ENCODE measurements at regions not wholly inside any gene's neighbourhood (a gene's known extent, or its start where the extent isn't known, plus 50 kb on each side); places are given as distances from the start of the nearest gene placed in this dataset.

DNA sequence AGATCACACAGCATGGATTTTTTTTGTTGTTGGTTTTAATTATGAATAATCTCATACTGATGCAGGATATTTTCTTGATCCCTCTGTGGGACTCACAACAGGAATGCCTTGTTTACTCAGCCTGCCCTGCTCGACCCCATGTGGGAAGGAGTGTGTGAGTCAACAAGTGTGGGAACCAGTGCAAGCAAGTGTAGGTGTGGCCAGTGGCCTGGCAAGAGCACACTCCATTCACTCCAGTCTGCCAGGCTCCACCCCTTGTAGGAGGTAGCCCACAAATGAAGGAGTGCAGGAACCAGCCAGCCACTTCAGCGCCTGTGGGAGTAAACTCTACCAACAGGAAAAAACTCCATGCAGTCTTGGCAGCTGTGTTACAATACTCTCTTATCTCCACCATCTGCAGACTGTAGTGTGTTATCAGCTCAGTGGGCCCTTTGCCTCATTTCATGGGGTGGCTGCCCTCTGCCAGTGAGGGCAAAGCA lies 393.6 kb downstream of the OTOL1 start:
- no peaks in the 10 kb centered on the region for H3K27me3 ChIP-seq (ENCODE audit: control insufficient read depth, insufficient read depth, low read length)
- H3K4me1 ChIP-seq: no peaks in the 10 kb centered on the region
- H3K9me3 ChIP-seq (ENCODE audit: control insufficient read depth, low read length): no peaks in the 10 kb centered on the region
- H3K9ac ChIP-seq: no peak overlapping the region
- H3K4me3 ChIP-seq (ENCODE audit: low read depth, low read length): no peak overlapping the region
- no peak overlapping the region for H2AFZ ChIP-seq
- H3K36me3 ChIP-seq (ENCODE audit: control insufficient read depth, insufficient read depth, low read length): no peaks in the 10 kb centered on the region
- TF ChIP-seq, protein P1, sequence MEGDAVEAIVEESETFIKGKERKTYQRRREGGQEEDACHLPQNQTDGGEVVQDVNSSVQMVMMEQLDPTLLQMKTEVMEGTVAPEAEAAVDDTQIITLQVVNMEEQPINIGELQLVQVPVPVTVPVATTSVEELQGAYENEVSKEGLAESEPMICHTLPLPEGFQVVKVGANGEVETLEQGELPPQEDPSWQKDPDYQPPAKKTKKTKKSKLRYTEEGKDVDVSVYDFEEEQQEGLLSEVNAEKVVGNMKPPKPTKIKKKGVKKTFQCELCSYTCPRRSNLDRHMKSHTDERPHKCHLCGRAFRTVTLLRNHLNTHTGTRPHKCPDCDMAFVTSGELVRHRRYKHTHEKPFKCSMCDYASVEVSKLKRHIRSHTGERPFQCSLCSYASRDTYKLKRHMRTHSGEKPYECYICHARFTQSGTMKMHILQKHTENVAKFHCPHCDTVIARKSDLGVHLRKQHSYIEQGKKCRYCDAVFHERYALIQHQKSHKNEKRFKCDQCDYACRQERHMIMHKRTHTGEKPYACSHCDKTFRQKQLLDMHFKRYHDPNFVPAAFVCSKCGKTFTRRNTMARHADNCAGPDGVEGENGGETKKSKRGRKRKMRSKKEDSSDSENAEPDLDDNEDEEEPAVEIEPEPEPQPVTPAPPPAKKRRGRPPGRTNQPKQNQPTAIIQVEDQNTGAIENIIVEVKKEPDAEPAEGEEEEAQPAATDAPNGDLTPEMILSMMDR (IDR thresholded peaks at IDR 0.05): no peak
- H3K79me2 ChIP-seq: no peaks in the 10 kb centered on the region
- no peak overlapping the region for H3K27ac ChIP-seq
- H3K4me2 ChIP-seq (ENCODE audit: low read length): no peak overlapping the region

DNA sequence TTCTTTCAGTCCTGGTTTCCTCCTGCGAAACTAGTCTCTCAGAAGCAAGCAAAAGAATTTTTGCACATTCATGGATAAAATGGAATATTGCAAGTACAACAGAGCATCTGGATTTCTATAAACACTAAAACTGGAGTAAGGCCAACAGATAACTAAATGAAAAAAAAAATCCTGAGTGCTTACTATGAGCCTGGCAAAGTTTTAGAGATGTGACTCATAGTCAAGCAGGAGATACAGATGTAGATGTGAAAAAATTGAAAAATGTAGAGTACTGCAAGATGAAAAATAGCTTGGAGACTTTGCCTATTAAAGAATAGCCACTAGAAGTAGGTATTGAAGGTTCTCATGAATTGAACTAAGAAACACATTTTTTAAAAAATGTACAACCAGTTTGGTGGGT lies 397.4 kb downstream of the OTOL1 start:
- Histone ChIP-seq H3K4me1 (no peaks in the 10 kb centered on the region), H3K27ac (no peak overlapping the region), H3K4me3 (ENCODE audit: low read depth, low read length) (no peak overlapping the region), H3K4me2 (ENCODE audit: low read length) (no peak overlapping the region), H2AFZ (no peak overlapping the region), H3K79me2 (no peaks in the 10 kb centered on the region), H3K9me3 (ENCODE audit: control insufficient read depth, low read length) (no peaks in the 10 kb centered on the region), H3K9ac (no peak overlapping the region), H3K27me3 (ENCODE audit: control insufficient read depth, insufficient read depth, low read length) (no peaks in the 10 kb centered on the region), H3K36me3 (ENCODE audit: control insufficient read depth, insufficient read depth, low read length) (no peaks in the 10 kb centered on the region)
- TF ChIP-seq, protein P1 (IDR thresholded peaks at IDR 0.05): no peak

DNA sequence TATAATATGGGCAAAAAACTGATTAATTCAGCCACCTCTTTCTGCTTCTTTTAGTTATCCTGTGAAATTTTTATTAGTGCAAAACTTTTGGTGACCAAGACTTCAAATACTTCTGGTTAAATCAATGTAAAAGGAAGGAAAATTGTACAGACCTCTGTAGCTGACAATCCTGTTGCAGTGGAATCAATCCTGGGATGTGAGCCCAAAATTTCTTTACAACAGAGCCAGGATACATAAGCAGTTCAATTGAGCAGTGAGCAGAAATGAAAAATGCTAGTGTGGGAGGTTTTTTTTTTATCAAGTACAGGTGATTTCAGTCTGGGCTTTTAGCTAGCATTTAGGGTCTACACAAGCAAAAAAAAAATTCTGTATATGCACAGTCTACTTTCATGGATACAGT lies 398.0 kb downstream of the OTOL1 start:
- TF ChIP-seq, protein P1 (IDR thresholded peaks at IDR 0.05): no peak
- no peaks in the 10 kb centered on the region for H3K4me1 ChIP-seq
- no peak overlapping the region for H3K4me2 ChIP-seq (ENCODE audit: low read length)
- H3K27ac ChIP-seq: no peak overlapping the region
- H2AFZ ChIP-seq: no peak overlapping the region
- H3K36me3 ChIP-seq (ENCODE audit: control insufficient read depth, insufficient read depth, low read length): no peaks in the 10 kb centered on the region
- H3K79me2 ChIP-seq: no peaks in the 10 kb centered on the region
- no peak overlapping the region for H3K9ac ChIP-seq
- H3K4me3 ChIP-seq (ENCODE audit: low read depth, low read length): no peak overlapping the region
- H3K27me3 ChIP-seq (ENCODE audit: control insufficient read depth, insufficient read depth, low read length): no peaks in the 10 kb centered on the region
- no peaks in the 10 kb centered on the region for H3K9me3 ChIP-seq (ENCODE audit: control insufficient read depth, low read length)

DNA sequence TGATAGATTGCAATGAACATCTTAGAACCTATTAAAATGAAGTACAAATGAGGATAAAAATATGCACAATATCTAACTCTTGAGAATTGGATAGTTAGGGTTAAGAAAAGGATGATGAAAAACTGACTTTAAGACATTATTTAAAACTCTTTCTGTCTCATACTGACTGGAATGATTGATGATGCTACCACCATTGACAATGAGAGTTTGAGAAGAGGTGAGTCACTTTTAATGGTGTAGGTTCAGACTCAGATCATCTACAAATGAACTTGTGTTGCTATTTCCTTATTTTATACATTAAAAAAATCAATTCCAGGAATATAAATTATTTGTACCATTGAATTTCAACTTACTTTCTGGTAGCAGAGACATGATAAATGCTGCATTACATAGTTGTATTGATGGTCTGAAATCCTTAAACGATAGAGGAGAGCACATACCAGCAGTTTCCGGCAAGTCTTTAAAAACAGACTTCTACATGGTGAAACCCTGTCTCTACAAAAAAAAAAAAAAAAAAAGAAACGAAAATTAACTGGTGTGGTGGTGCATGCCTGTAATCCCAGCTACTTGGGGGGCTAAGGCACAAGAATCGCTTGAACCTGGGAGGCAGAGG lies 409.0 kb downstream of the OTOL1 start:
- Histone ChIP-seq H3K36me3 (ENCODE audit: control insufficient read depth, insufficient read depth, low read length) (no peaks in the 10 kb centered on the region), H3K4me2 (ENCODE audit: low read length) (no peak overlapping the region), H3K79me2 (no peaks in the 10 kb centered on the region), H3K4me3 (ENCODE audit: low read depth, low read length) (no peak overlapping the region), H3K4me1 (no peaks in the 10 kb centered on the region), H3K9ac (no peak overlapping the region), H3K9me3 (ENCODE audit: control insufficient read depth, low read length) (no peaks in the 10 kb centered on the region), H3K27ac (no peak overlapping the region), H3K27me3 (ENCODE audit: control insufficient read depth, insufficient read depth, low read length) (no peaks in the 10 kb centered on the region), H2AFZ (no peak overlapping the region)
- TF ChIP-seq, protein P1 (IDR thresholded peaks at IDR 0.05): no peak

DNA sequence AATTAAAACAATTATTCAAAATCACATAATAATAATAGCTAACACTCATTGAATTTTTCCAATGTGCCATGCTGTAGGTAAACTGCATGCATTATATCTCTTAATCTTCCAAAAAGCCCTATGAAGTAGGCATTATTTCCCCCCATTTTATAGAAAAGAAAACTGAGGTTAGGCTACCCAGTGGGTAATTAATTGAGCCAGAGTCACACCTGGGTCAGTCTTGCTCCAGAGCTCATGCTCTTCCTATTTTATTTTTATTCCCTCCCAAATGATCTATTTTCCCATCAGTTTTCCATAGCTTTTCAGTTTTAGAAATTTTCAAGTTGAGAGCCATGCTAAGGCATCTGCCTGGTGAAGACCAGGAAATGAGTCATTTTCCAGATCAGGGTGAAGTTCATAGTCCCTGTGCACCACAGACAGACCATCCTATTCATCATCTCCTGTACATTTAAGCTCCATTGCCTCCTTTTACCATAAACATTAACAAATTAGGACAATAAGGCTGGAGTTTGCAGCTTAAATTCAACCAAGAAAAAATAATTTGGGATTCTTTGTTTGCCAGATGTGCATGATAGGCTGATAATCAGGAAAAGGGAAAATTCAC lies 417.3 kb downstream of the OTOL1 start:
- Histone ChIP-seq H3K27ac (no peak overlapping the region), H2AFZ (no peak overlapping the region), H3K79me2 (no peaks in the 10 kb centered on the region), H3K4me1 (no peaks in the 10 kb centered on the region), H3K27me3 (ENCODE audit: control insufficient read depth, insufficient read depth, low read length) (no peaks in the 10 kb centered on the region), H3K4me2 (ENCODE audit: low read length) (no peak overlapping the region), H3K4me3 (ENCODE audit: low read depth, low read length) (no peak overlapping the region), H3K9ac (no peak overlapping the region), H3K9me3 (ENCODE audit: control insufficient read depth, low read length) (no peaks in the 10 kb centered on the region), H3K36me3 (ENCODE audit: control insufficient read depth, insufficient read depth, low read length) (no peaks in the 10 kb centered on the region)
- TF ChIP-seq, protein P1 (IDR thresholded peaks at IDR 0.05): no peak

Data from parathyroid adenoma (tissue), 2 donors.